Activated gamma-delta T cell (primary cell): ENCODE measurements at regions not wholly inside any gene's neighbourhood (a gene's known extent, or its start where the extent isn't known, plus 50 kb on each side); places are given as distances from the start of the nearest gene placed in this dataset.
A peak's percentile ranks its signal among the peaks of the same experiment; 100 is the strongest.
"Not testable (repeated sequence)": the region's sequence is repeated elsewhere in the genome, so short reads cannot be mapped to it uniquely, and the experiment has no call there.

Experiments used
- DNase-seq: peaks from one replicate; lab custom pipeline; 2025; lab: John Stamatoyannopoulos, UW

DNA sequence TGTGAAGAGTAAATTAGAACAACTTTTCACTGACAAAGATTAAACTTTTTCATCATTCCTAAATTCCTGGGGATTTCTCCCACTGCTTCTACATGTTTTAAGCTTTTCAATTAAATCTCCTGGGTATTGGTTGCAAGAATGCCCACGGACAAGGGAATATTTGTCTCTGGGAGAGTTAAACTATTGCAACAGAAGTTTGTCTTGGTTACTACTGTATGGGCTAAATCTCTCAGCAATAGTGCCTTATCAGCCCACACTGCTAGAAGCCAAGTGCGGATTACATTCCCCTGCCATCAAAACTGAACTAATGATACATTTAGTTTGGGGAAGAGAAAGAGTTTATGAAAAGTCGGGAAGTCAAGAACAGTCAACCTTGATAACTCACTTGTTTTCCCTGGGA, 528.2 kb upstream of the C9orf72 start:
- no peak for DNase-seq

DNA sequence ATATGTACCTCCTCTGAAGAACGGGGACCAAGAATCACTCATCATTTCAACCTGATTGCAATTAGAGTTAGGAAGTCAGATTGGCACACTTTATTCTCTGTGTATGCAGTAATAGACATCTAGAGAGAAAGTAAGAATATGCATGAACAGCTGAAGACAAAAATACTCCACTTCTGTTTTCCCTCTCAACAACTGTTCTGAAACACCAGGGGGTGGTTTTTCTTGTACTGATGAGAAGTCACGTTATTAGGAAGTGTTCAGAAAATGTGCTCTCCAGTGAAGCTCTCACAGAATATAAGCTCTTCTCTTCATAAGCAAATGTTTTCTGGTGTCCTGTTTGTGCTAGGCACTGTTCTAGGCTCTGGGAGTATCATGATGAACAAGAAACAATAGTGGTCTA, 531.7 kb upstream of the C9orf72 start:
- DNase-seq: no peak

DNA sequence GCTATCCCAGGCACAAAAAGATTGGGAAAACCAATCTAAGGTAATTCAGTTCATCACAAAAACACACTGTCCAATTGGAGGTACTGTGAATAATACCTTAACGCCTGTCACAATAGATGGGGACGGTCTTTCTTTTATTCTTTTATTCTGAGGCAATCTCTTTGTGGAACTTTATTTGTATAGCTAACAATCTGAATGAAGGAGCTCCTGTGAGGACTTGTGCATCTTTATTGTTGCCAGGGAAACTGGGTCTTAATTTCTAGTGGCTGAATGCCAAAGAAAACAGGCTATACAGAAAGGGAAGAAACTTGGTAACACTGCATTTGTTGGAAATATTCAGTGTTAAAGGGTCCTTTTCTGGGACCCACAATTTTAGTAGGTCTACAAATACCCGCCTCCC, 546.9 kb upstream of the C9orf72 start:
- no peak for DNase-seq

DNA sequence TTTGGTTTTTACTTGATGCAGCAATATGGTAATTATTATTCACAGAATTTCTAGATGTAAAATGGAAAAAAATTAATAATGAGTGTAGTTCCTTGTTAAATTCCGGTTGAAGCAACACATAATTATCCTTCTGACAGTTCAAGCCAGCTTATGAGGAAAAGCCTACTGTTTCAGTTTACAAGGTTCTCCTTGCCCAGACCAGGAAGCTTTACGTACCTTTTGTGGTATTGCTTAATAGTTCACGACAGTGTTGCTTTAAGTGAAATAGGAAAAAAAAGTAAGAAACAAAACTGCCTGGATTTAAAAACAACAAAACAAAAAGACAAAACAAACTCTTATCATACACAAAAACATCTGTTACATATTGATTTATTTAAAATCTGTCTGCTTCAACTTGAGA, 547.3 kb upstream of the C9orf72 start:
- no peak for DNase-seq

DNA sequence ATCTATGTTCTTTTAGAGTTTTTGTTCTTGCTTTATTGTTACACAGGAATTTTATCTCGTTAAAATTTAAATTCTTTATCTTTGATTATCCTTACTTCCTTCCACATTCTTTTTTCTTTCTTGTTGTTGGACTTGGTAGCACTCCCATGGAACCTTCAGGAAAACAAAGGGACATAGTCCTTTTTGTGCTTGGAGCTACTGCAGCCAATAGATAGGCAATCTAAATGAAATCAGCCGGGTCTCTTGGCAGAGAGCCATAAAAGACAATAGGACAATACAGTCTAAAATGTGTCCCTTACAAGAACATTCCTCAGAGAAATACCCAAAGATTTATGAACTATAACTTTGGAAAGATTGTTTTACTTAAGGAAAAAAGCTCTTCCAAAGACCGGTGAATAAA, 548.1 kb upstream of the C9orf72 start:
- no peak for DNase-seq

DNA sequence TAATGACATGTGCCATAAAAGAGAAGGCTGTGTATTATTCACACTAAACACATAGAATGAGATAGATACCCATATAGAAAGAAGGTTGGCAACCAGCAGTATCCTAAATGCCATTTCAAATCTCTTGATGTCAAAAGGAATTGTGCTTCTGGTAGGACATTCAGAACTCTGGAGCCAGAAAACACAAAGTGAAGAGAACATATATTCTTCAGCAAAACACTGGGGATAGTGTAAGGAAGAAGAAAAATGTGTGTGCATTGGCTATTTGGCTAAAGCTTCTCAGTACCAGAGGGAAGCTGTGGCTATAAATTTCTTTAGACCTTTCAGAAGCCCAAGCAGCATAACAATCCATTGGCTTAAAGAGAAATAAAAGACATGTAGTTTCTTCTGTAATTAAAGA, 551.6 kb upstream of the C9orf72 start:
- DNase-seq: no peak

DNA sequence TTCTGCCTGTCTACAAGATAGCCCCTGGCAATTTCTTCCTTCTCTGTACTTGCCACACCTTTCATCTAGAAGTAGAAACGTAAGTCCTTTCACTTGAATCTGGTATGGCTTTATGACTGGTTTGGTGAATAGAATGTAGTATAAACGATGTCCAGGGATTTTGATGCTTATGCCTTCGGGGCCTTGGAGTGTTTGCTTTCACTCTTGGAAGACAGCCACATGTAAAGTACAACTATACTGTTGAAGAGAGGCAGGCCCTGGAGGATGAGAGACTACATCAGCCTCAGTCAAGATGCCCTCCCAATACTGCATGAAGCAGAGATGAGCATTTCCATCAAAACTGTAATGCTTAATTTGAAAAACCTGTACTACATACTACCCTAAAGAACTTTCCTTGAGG, 553.8 kb upstream of the C9orf72 start:
- no peak for DNase-seq

DNA sequence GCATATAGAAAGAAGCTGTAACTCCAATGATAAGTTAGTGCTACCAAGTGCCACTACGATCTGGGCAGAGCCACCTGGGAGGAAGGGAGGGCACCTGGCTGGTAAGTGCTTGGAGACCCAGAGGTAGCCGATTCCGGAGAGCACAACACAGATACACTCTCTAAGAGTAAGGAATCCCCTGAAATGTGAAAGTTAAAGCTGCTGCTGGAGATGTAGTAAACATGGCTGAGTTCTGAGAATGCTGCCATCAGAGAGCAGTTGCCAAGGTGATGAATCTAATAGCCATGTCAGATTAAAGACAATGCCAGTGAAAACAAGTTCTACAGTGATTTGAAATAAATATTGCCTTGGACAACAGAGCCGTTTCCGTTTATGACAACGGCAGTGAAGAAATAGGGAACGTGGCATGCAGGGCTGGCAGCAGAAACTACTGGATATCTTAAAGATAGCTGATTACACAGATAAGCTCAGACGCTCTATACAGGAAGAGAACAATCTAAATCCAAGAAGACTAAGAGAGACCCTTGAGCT, 561.2 kb upstream of the C9orf72 start:
- DNase-seq: no peak

DNA sequence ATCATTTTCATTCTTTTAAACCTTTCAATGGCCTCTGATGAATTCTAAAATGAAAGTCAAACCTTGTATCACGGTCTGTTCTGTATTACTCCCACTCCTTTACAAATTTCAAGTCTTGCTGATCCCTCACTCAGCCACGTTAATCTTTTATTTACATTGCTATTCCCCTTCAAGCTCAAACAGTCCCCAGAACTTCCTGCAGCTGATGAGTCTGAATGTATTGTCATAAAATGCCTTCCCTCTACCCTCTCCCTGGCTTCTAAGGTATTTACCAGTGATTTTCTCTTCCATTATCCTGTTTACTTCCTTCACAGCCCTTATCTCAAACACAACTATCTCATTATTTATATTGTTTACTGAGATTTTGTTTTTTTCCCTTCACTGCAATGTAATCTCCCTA, 562.3 kb upstream of the C9orf72 start:
- DNase-seq: no peak

DNA sequence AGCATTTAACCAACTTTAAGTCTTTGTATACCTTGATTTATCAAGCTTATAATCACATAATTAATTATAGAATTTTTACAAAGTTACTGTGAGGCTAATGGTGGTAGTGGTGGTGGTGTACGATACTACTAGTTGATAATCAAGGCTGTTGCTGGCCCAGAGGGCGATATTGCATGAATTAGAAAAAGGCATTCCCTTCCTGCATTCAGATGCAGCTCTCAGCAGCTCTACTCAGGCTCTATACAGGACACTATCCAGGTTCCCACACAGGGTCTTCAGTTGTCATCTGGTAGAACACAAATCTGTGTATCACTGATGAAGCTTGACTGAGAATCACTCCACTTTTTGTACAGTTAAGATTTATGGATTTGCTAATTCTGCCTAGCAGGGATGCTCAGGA, 562.8 kb upstream of the C9orf72 start:
- no peak for DNase-seq

DNA sequence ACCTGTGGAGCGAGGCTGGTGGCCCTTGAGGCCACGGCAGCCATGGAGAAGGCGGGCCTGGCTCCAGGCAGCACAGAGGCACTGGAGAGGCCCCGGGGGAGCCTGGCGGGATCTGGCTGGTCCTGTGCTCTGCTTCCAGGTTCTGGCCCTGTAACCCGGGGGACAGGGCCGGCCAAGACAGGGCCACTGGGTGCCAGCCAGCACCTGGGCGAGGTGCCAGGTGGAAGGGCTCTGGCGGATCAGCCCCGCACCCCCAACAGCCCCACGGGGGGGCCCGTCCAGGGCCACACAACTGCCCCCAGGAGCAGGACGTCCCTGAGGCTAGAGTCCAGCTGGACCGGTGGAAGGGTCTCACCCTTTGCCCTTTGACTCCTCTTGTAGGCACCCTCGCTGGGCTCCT, 574.1 kb upstream of the C9orf72 start:
- DNase-seq: not testable (repeated sequence)

DNA sequence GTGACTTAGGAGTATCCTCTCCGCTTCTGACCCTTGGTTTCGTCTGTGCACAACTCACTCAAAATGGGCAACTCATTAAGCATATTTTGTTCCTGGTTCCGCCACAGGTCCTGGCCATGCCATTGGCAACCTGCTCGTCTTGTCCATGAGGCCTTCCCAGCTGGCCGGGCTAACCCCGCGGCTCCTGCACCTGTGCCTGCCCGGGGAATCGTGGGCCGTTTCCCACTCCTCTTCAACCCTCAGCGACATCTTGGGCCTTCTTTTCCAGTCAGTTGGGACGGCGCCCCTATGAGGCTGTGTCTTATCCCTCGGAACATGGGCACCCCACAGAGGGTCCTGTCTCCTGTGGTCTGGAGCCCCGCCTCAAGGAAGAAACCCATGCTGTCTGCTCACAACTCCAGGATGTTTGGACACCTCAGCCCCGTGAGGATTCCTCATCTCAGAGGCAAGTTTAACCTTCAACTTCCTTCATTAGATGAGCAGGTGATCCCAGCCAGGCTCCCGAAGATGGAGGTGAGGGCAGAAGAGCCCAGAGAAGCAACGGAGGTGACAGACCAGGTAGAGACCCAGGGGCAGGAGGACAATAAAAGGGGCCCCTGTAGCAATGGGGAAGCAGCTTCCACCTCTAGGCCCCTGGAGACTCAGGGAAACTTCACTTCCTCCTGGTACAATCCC, 574.8 kb upstream of the C9orf72 start:
- not testable (repeated sequence) for DNase-seq

DNA sequence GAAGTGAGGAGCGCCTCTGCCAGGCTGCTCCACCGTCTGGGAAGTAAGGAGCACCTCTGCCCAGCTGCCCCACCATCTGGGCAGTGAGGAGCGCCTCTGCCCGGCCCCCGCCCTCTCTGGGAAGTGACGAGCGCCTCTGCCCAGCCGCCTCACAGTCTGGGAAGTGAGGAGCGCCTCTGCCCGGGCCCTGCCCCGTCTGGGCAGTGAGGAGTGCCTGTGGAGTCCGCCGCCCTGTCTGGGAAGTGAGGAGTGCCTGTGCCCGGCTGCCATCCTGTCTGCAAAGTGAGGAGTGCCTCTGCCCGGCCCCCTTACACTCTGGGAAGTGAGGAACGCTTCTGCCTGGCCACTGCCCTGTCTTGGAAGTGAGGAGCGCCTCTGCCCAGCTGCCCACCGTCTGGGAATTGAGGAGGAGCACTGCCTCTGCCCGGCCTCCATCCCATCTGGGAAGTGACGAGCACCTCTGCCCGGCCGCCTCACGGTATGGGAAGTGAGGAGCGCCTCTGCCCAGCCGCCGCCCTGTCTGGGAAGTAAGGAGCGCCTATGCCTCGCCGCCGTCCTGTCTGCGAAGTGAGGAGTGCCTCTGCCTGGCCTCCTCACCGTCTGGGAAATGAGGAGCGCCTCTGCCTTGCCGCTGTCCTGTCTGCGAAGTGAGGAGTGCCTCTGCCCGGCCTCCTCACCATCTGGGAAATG, 576.2 kb upstream of the C9orf72 start:
- DNase-seq: peak; percentile 9

DNA sequence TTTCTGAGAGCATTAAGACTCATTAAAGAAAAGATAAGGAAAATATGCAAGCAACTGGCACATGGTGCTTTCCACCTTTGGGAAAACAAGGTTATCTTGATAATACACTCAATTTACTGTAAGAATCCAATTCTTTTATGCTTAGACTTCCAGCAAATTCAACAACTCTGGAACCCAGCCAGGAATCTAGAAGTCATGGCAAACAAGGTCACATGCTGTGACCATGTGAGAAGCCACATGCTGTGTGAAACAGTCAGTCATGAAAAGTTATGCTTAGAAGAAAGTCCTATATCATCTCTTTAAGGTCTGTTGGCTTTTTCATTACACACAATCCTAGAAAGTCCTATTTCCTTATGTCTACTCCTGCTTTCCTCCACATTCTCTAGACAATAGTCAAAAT, 581.8 kb upstream of the C9orf72 start:
- no peak for DNase-seq

DNA sequence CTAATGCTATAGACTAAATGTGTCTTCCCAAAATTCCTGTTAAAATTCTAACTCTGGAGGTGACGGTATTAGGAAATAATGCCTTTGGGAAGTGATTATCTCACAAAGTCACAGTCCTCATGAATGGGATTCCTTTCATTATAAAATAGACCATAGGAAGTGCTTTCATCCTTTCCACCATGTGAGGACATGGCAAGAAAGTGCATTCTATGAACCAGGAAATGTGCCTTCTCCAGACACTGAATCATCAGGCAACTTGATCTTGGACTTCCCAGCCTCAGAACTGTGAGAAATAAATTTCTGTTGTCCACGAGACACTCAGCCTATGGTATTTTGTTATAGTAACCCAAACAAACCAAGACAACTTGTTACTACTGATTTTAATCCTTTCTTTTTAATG, 582.4 kb upstream of the C9orf72 start:
- DNase-seq: no peak

DNA sequence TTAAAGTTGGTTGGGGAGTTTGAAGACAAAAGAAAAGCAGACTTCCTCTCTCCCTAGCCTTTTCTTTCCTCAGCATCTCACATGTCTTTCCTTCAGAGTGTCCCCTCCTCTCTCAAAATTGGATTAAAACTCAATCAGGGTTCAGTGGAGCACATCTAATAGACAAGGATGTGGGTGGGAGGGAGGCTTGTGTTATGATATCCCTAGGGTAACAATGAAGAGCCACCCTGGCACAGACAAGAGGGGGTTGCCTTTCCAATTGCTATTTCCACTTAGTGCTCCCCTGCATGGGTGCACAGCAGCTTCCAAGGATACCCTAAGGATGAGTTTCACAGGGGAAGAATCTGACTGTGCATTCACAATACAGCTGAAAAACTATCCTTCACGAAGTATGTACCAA, 585.2 kb upstream of the C9orf72 start:
- no peak for DNase-seq

DNA sequence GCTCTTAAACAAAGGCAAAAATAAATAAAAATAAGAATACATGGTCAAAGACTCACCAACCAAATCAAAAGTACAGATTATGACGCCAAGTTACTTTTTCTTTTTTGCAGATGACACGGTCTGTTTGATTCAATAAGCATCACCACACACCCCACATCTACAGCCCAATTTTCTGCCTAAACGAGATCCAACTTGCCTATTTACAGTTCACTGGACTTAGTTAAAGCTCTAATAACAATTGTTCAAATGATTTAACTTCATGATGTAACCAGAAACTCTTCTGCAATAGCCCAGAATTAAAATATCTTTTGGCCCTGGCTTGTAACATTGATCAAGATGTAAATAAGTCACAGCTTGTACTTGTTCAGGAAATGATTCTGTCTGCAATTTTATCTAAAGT, 590.3 kb upstream of the C9orf72 start:
- DNase-seq: no peak

DNA sequence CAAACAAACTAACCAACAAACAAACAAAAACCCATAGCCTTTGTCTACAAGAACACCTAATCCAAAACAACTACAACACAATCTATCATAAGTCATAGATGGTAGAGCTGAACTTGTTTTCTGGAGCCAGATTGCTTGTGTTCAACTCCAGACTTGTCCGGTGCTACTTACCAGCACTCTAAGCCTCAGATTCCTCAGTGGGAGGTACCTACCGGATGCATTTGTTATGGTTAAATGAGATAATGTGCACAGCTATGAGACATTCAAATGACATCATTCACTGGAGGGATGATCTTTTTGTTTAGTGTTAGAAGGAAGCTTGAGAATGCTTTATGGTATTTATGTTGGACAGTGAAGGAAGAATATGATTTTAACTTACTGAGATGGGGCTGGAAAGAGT, 592.9 kb upstream of the C9orf72 start:
- DNase-seq: no peak

DNA sequence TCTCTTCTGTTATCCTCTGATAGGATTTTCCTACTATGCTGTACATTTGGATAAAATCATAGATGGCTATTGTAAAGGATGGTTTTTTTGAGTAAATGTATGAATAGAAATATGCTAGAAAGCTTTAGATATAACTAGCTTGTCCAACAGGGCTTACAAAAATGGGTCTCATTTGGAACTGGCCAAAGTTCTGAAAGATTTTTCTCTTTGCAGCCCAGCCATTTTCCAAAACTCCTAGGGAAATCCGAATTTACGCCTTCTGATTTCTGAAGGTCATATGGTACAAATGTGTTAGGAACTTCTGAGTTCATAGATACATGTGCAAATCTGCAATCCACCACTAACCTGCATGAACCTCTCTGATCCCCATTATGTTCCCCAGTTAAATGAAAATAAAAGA, 603.9 kb upstream of the C9orf72 start:
- no peak for DNase-seq

DNA sequence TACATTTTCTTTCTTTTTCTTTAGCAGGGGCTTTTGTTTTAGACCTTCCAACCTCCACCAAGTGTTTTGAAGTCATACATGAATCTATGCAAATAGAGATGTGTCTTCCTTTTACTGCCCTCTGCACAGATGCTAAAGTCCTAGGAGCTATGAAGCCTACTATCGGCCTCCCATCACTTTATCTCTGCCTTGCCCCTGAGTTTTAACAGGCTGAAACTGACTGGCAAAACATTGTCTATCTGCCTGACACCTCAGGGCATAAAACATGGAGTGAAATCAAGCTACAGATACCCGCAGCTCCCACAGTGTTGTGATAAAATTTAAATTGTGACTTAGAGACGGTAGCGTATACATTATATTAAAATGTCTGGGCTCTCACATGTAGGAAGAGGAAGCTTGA, 604.6 kb upstream of the C9orf72 start:
- DNase-seq: no peak

DNA sequence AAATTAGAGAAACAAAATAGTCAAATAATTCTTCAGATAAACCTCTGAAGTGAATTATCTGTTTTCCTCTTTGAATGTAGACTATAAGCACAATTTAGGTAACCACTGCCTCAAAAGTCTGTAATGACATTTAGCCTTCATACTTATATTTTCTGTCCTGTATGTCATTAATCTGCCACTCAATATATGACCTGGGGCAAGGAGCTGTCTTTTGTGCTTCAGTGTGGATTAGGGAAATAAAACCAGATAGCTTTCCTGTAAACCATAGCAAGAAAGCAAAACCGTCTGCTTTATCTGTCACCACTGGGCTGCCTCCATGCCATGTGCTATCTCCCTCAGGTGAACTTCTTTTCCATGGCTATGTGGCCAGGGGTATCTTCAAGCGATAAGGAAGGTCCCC, 606.6 kb upstream of the C9orf72 start:
- DNase-seq: no peak

DNA sequence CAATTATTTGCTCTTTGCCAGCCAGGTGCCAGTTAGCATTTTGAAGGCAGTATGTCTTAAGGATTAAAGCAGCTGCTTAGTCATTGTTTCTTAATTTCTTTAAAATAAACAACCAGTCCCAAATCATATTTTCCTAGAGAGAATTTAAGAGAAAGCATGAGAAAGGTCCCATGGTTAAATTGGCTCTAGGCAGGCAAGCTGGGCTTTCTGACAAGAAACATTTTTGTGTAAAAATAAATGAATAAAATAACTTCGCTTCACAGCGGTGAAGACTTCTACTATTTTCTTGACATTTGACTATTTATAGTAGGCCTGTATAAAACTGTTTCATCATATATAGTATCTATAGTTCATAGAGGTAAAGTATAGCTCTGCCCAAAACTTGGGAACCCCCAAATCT, 617.7 kb upstream of the C9orf72 start:
- DNase-seq: no peak

DNA sequence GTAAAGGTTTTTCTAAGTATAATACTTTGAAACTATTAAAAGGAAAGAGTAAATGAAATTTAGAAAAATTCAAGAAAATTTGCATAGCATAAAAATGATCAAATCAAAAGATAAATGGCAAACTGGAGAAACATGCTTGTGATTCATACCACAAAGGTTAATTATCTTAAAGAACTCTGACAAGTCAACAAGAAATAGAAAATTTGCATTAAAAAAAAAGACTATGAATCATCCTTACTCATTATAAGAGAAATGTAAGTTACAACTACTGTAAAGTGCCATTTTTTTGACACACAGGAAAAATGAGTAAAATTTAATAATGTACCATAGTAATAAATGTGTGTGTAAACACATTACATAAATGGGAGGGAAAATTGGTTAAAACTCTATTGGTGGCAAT, 624.4 kb upstream of the C9orf72 start:
- DNase-seq: no peak

DNA sequence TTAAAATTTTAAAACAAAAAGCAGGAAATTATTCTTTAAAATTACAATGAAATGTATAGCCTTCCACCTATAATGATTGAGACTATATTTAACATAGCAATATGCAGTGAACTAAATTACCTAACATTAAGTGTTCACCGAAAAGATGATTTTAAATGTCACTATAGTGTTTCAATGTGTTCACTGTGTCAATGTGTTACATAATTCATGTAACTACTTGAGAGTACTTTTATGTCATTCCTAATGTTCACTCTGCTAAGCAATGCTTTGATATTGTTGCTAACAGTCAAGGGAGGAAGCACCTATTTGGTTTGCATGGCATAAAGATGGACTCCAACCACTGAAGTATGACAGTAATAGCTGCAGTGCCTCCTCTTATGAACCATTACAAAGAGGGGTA, 629.8 kb upstream of the C9orf72 start:
- DNase-seq: no peak
